ENCODE measurements at regions not wholly inside any gene's neighbourhood (a gene's known extent, or its start where the extent isn't known, plus 50 kb on each side); places are given as distances from the start of the nearest gene placed in this dataset.
"Not testable (repeated sequence)": the region's sequence is repeated elsewhere in the genome, so short reads cannot be mapped to it uniquely, and the experiment has no call there.

DNA sequence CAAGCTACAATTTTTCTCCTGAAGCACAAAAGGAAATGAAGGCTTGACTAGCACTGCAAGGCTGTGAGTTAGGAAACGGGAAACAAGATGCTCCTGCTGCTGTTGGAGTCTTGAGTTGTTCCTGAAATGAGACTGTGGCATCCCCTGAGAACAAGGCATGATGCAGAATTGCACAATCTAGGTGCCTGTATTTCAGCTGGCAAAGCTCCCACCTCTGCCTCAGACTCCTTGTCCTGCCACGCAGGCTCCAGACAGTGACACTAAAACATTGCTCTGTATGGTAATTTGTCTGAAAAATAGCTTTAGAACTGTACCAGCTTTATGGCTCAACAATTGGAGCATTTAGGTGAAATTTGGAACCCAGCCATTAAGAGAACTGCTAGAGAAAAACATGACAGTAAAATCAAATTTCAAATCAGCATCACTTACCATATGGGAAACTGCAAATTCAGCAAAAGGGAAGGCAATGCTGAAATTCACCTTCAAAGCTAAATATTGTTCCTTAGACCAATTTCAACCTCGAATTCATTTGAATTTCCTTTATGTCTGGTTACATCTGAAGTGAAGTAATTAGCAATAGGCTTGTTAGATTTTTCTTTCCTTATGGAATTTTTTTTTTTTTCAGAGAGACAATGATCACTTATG is 103.4 kb downstream of the MFAP3L start:
- H3K4me3 ChIP-seq (ENCODE audit: low read depth, low read length) = no peak overlapping the region
- no peaks in the 10 kb centered on the region for H3K27me3 ChIP-seq (ENCODE audit: control insufficient read depth, insufficient read depth, low read length)
- TF ChIP-seq CTCF (IDR thresholded peaks at IDR 0.05; ENCODE audit: insufficient read depth, low read length, poor library complexity, severe bottlenecking) = no peak
- no peak for DNase-seq (ENCODE audit: low read depth)
- H3K36me3 ChIP-seq (ENCODE audit: control insufficient read depth, insufficient read depth, low read length) = no peaks in the 10 kb centered on the region

DNA sequence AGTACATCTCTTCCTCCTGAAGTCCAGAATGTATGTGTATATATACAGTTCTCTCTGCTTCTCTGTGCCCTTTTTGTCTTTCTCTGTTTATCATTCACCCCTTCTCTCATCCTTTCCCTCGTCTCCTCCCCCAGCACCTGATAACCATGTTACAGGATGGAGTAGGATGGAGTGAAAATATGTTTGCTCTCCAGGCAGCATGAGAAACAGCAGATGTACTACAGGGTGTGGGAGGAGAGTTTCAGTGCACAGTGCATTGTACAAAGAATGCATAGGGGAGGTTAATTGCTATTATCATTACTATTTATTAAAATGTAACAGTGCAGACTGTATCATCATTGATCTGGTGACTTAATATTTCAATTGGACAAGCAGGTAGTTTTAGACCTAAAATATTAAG is 104.5 kb downstream of the MFAP3L start:
- Histone ChIP-seq H3K4me3 (ENCODE audit: low read depth, low read length) (no peak overlapping the region), H3K36me3 (ENCODE audit: control insufficient read depth, insufficient read depth, low read length) (no peaks in the 10 kb centered on the region), H3K27me3 (ENCODE audit: control insufficient read depth, insufficient read depth, low read length) (no peaks in the 10 kb centered on the region)
- TF ChIP-seq CTCF (IDR thresholded peaks at IDR 0.05; ENCODE audit: insufficient read depth, low read length, poor library complexity, severe bottlenecking) = no peak
- DNase-seq (ENCODE audit: low read depth) = no peak

- H3K4me3 ChIP-seq (ENCODE audit: low read depth, low read length) = no peak overlapping the region
- TF ChIP-seq CTCF (IDR thresholded peaks at IDR 0.05; ENCODE audit: insufficient read depth, low read length, poor library complexity, severe bottlenecking) = no peak
- H3K36me3 ChIP-seq (ENCODE audit: control insufficient read depth, insufficient read depth, low read length) = no peaks in the 10 kb centered on the region
- DNase-seq (ENCODE audit: low read depth) = no peak
- no peaks in the 10 kb centered on the region for H3K27me3 ChIP-seq (ENCODE audit: control insufficient read depth, insufficient read depth, low read length)
Observed at GRCh38 chr4:169921237-169921636, 105.0 kb downstream of the MFAP3L start.

DNA sequence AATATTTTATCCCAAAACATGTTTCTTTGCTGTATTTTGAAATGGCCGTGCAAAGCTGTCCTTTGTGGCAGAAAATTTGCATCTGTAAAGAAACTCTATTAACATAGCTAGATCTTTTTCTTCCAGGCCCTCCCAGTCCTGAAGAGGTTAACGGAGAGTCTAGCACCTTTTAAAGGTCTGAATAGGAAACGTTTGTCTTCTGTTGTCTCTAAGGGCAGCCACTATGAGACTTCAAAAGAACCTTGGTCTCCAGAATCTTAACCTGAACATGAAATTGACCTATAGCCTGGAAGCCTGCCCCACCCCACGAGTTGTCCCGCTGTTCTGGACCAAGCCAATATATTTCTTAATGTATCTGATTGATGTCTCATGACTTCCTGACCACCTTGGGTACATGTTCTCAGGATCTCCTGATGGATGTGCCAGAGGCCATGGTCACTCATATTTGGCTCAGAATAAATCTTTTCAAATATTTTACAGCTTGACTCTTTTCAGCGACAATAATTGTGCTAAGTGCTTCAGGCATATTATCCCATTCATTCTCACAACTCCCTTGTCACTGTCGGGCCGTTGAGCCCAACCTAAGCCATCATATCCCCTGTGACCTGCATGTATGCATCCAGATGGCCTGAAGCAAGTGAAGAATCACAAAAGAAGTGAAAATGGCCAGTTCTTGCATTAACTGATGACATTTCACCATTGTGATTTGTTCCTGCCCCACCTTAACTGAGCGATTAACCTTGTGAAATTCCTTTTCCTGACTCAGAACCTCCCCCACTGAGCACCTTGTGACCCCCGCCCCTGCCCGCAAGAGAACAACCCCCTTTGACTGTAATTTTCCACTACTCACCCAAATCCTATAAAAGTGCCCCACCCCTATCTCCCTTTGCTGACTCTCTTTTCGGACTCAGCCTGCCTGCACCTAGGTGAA is 106.7 kb downstream of the MFAP3L start:
- not testable (repeated sequence) for H3K27me3 ChIP-seq (ENCODE audit: control insufficient read depth, insufficient read depth, low read length); H3K36me3 ChIP-seq (ENCODE audit: control insufficient read depth, insufficient read depth, low read length); H3K4me3 ChIP-seq (ENCODE audit: low read depth, low read length); DNase-seq (ENCODE audit: low read depth)

DNA sequence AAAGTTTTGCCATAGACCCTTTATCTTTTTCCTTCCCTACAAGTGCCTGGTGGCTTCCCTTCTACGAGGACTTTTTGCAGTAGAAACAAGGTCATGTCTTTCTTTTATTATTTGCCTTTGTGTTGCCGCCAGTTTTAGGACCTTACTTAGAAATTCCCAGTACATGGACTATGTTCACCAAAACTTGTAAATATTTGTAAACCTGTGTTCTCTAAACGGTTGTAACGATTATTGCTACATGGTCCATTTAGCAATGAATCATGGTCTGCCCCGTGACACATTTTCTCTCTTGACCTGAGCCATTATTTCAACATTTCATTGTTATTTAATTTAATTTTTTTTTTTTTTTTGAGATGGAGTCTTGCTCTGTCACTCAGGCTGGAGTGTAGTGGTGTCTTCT is 110.7 kb downstream of the MFAP3L start:
- no peak for DNase-seq (ENCODE audit: low read depth)
- H3K36me3 ChIP-seq (ENCODE audit: control insufficient read depth, insufficient read depth, low read length) = no peaks in the 10 kb centered on the region
- TF ChIP-seq CTCF (IDR thresholded peaks at IDR 0.05; ENCODE audit: insufficient read depth, low read length, poor library complexity, severe bottlenecking) = no peak

DNA sequence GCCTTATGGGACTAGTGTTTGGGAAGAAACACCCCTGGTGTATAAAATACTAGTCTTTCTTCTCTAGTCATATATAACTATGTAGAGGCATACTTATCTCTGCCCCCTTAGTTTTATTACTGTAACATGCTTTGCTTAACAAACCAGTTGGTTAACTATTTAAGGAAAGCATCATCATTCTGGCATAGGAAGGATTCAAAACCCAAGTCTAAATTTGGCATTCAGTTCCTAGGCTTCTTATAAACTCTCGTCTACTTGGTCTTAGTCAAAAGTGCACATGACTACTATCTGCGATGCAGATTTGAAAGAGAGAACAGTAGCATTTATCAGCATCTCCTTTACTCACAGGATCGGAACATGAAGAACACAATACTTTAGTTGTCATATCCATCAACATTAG is 111.3 kb downstream of the MFAP3L start:
- no peak overlapping the region for H3K4me3 ChIP-seq (ENCODE audit: low read depth, low read length)
- no peak for DNase-seq (ENCODE audit: low read depth)
- TF ChIP-seq CTCF (IDR thresholded peaks at IDR 0.05; ENCODE audit: insufficient read depth, low read length, poor library complexity, severe bottlenecking) = no peak
- no peaks in the 10 kb centered on the region for H3K36me3 ChIP-seq (ENCODE audit: control insufficient read depth, insufficient read depth, low read length)
- H3K27me3 ChIP-seq (ENCODE audit: control insufficient read depth, insufficient read depth, low read length) = no peaks in the 10 kb centered on the region

More for the DNA sequence above, 110.7 kb downstream of the MFAP3L start:
- Histone ChIP-seq H3K4me3 (ENCODE audit: low read depth, low read length) (no peak overlapping the region), H3K27me3 (ENCODE audit: control insufficient read depth, insufficient read depth, low read length) (no peaks in the 10 kb centered on the region)
